ENCODE measurements at regions not wholly inside any gene's neighbourhood (a gene's known extent, or its start where the extent isn't known, plus 50 kb on each side); places are given as distances from the start of the nearest gene placed in this dataset.

GRCh38 chr6:22896696-22897095 lies 327.3 kb downstream of the HDGFL1 start:
- dilution Hi-C loops (cut with HindIII; ENCODE audit: low sequenced_read_pairs, unreplicated experiment) (no loop called here), in situ Hi-C loops (cut with MboI; ENCODE audit: low sequenced_read_pairs) (no loop called here), intact Hi-C loops (cut with micrococcal nuclease) (no loop called here)
- no peaks in the 10 kb centered on the region for H4K20me1 ChIP-seq (ENCODE audit: insufficient read depth, low read length)
- H3K56ac ChIP-seq (ENCODE audit: extremely low read depth, insufficient read depth, low read length) = no peak overlapping the region
- H2BK20ac ChIP-seq (ENCODE audit: low read depth, low read length) = peak overlapping the region; percentile 3; the same call in 1 of the 2 replicates
- no peak overlapping the region for H3K14ac ChIP-seq (replicated peaks; ENCODE audit: low read depth, low read length)
- ChIA-PET CTCF (no interaction called here), POLR2A (ENCODE audit: unreplicated experiment) (no interaction called here)
- no peaks in the 10 kb centered on the region for H3K36me3 ChIP-seq (ENCODE audit: control insufficient read depth, insufficient read depth, low read length)
- no peak overlapping the region for H4K8ac ChIP-seq (ENCODE audit: low read depth in 2 of 2, low read length in 2 of 2)
- no peak overlapping the region for H2BK5ac ChIP-seq (ENCODE audit: low read depth, low read length, poor library complexity, severe bottlenecking)
- peaks cover 2% of the 10 kb centered on the region for H3K9me1 ChIP-seq (ENCODE audit: insufficient read depth, low read length)
- H4K5ac ChIP-seq (ENCODE audit: low read depth, low read length) = peak overlapping the region; percentile 23
- H3K9ac ChIP-seq (ENCODE audit: low read depth, low read length) = no peak overlapping the region
- H3K27ac ChIP-seq (ENCODE audit: insufficient read depth, low read length) = no peak overlapping the region
- no peak overlapping the region for H3K4ac ChIP-seq (ENCODE audit: low read depth, low read length)
- WGBS, 2 experiments (ENCODE audit: extremely low coverage in 2 of 2, insufficient read length in 1 of 2) = no CpG with 5 or more reads among the region's 3 CpGs
- H2BK15ac ChIP-seq (ENCODE audit: low read depth, low read length) = 0 out of 3 replicates have a peak overlapping the region, but pooled peaks have one; percentile 14
- TF ChIP-seq ELK1 (IDR thresholded peaks at IDR 0.05; ENCODE audit: borderline replicate concordance, low read depth, low read length) = no peak
- no peak for TF ChIP-seq CHD1 (IDR thresholded peaks at IDR 0.05; ENCODE audit: low read depth, low read length)
- no peak for TF ChIP-seq RFX5 (IDR thresholded peaks at IDR 0.05; ENCODE audit: low read depth, low read length)
- TF ChIP-seq FOS (IDR thresholded peaks at IDR 0.05; ENCODE audit: low read depth, low read length) = no peak
- no peak for TF ChIP-seq CEBPB (IDR thresholded peaks at IDR 0.05; ENCODE audit: low read depth, low read length)
- no peak for TF ChIP-seq MAFK (IDR thresholded peaks at IDR 0.05; ENCODE audit: low read depth, low read length)
- TF ChIP-seq MAZ (IDR thresholded peaks at IDR 0.05; ENCODE audit: borderline replicate concordance, low read depth, low read length) = no peak
- no peak overlapping the region for H3K4me3 ChIP-seq (ENCODE audit: insufficient read depth, low read depth, low read length)
- H2AFZ ChIP-seq (replicated peaks; ENCODE audit: low read length, poor library complexity) = no peak overlapping the region
- H3K9me3 ChIP-seq (ENCODE audit: control insufficient read depth, insufficient read depth, low read length) = no peaks in the 10 kb centered on the region
- H3K18ac ChIP-seq (ENCODE audit: low read depth, low read length) = peak overlapping the region; percentile 56; the same call in 1 of the 2 replicates
- no peak overlapping the region for H2AK9ac ChIP-seq (replicated peaks; ENCODE audit: low read depth, low read length, poor library complexity)
- DNase-seq (no peak), ATAC-seq (ENCODE audit: low read depth) (no peak)
- H3K4me1 ChIP-seq (ENCODE audit: control insufficient read depth, insufficient read depth, low read length) = peaks cover 2% of the 10 kb centered on the region; the same call in 1 of the 2 replicates
- BruUV-seq (replicated peaks) = no TSS peak
- H3K79me1 ChIP-seq (ENCODE audit: low read depth in 1 of 2, low read length in 2 of 2) = no peaks in the 10 kb centered on the region
- H3K23ac ChIP-seq (ENCODE audit: low read depth, low read length) = no peak overlapping the region; the same call in 1 of the 2 replicates
- H3K4me2 ChIP-seq (ENCODE audit: low read depth, low read length) = no peak overlapping the region
- H4K91ac ChIP-seq (ENCODE audit: insufficient read depth, low read depth, low read length) = no peak overlapping the region
- H3K27me3 ChIP-seq (ENCODE audit: control insufficient read depth, insufficient read depth, low read length) = no peaks in the 10 kb centered on the region
- no peak overlapping the region for H2AK5ac ChIP-seq (ENCODE audit: low read depth, low read length)
- H2BK120ac ChIP-seq (ENCODE audit: low read depth, low read length) = no peak overlapping the region
